GM21528 (cell line): ENCODE measurements at regions not wholly inside any gene's neighbourhood (a gene's known extent, or its start where the extent isn't known, plus 50 kb on each side); places are given as distances from the start of the nearest gene placed in this dataset.
"Not testable (repeated sequence)": the region's sequence is repeated elsewhere in the genome, so short reads cannot be mapped to it uniquely, and the experiment has no call there.

ENCODE experiments used
- ATAC-seq: cut with Tn5 transposase; IDR thresholded peaks from one replicate; pipeline ENCODE4 v1.9.1; 2021; ENCODE audit warnings: mild to moderate bottlenecking, moderate library complexity; ENCODE audit not compliant: unreplicated experiment, low FRiP score

DNA sequence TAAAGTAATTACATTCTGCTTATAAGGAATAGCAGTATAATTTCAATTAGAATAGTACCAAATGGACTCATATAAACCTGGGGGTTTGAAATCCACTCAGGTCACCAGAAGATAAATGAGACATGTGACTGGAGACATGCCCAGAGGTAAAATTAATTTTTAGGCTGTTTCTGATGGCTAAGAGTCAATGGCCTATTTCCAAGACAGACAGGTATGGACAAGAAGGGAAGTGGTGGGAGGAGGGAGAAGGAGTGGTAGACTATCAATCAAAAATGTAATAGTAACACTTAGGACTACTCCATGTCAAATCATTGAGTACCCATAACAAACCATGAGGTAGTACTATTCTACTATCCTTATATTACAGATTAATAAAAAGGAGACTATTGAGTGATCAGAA lies 544.0 kb downstream of the GALC start:
- ATAC-seq, result no peak

DNA sequence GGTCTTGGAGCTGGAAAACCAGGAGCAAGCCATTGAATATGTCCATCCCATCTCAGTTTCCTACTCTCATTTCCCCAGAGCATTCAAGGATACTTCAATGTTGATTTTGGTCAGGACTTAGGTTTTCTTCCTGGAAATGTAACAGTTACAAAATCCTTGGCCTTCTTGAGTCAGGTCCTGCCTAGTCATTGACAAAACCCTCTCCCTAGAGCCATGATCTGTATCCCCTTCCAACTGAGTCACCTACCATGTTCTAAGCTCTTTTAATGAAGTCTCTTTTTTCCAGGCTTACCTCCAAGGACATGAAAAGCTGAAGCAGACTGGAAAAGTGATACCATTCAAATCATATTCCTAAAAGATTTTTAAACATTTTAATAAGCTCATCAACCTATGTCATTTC lies 549.2 kb downstream of the GALC start:
- no peak for ATAC-seq

DNA sequence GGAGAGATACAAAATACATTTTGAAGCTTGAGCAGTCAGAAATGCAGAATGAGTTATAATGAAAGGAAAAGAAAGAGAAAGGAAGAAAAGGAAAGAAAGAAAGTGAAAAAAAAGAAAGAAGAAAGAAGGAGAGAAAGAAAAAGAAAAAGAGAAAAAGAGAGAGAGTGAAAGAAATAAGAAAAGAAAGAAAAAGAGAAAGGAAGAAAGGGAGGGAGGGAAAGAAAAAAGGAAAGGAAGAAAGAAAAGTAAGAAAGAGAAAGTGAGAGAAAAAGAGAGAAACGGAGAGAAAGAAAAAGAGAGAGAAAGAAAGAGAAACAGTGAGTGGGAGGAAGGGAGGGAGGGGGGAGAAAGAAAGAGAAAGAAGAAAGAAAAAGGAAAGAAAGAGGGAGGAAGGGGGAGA lies 549.9 kb downstream of the GALC start:
- ATAC-seq, result no peak

DNA sequence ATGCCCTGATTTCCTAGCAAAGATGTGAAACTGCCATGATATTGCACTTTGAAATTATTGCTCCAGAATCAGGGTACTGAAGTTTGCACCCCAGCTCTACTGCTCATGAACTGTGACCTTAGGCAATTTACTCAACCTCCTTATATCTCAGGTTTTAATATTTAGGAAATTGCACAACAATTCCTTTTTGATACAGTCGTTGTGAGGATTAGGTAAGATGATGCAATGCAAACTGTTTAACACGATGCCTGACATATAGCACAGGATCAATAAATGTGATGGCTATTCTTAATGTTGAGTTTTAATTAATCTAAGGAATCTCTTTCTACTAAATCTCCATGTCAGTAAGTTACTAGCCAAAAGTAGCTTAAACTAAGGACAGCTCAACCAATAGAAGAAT lies 555.8 kb downstream of the GALC start:
- ATAC-seq, result no peak

DNA sequence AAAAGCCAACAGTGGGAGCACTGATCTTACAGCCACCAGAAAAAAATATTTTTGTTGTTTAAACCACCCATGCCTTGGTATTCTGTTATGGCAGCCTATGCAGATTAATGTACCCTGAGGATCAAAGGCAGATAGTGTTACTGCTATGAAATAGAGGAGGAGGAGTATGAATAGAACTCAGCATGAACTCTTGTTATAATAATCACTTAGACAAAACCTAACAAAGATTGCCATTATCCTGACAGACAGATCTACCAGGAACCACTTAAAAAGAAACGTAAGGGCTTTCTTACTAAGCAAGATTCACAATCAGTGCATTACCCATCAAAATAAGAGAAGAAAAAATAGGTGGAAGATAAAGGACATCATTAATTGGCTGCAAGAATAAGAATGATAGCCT lies 558.3 kb downstream of the GALC start:
- ATAC-seq, result no peak

DNA sequence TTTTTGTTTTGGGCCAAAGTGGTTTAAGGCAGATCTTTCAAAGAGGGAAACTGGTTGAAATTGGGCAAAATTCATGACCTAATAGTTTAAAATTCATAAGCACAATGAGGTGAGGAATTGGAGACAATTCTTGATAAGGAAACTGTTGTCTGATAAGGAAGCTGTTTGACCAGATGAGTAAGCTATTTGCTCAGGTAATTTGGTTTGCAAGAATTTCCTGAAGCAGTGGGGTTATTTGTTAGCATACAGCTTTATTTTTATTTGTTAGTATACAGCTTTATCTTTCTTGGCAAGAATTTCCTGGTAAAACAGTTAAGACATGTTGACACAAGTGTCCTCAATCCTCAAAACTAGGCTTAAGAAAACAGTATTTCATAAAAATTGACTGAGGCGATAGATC lies 559.0 kb downstream of the GALC start:
- ATAC-seq, result no peak

DNA sequence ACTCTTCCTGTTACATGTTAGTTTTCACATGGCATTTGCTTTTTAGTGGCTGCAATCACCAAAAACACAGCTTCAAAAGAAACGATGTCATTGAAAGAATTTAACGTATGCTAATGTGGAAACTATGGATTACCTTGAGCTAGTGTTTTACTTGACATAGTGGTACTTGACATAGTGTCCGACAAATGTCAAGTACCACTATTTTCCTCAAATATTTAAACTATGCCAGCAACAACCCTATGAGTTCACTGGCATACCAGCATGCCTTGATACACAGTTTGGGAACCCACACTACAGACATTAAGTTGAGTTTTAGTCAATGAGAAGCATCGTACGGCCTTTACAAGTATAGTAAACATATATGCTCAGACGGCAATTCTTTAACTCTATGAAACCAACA lies 560.3 kb downstream of the GALC start:
- ATAC-seq, result no peak

DNA sequence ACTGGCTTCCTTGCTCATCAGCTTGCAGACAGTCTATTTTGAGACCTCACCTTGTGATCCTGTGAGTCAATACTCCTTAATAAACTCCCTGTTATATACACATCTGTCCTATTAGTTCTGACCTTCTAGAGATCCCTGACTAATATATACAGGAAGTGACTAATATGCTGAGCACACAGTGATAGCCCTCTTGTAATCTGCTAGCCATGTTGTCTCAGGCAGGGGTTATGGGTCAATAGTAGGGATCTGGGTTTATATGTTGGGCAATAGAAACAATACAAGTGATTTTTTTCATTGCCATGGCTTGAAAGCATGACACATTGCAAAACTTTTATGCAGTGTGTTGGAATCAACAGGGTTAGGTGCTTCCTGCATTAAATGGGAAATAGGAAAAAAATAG lies 562.2 kb downstream of the GALC start:
- no peak for ATAC-seq

DNA sequence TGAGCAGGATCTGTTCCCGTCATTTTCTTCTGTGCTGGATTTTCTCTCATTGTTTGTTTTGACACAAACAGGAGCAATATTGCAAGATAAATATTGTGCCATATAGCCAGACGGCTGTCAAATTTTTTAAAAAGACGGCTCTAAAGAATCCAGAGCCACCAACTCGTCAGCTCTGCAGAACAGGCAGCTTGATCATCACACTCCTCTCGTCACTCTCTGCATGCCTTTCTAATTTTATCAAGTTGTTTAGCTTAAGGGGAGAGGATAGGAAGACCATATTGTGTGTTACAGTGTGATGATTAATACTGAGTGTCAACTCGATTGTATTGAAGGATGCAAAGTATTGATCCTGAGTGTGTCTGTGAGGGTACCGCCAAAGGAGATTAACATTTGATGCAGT lies 562.8 kb downstream of the GALC start:
- ATAC-seq, result no peak

DNA sequence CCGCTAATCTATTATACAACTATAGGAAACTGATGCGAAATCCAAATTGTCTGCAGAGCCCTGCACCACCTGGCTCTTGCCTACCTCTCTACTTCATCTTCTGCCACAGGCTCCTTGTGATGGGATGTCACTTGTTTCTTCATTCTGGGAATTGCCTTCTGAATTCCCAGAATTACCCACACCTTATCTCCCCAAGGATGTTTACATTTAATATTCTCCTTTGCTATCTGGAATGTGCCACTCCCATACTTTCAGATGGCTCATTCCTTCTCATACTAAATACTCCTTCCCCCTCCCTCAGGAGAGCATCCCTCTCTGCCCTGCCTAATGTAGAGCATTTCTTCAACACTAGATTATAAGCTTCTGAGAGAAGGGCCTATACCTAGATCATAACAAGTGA lies 573.1 kb downstream of the GALC start:
- no peak for ATAC-seq

DNA sequence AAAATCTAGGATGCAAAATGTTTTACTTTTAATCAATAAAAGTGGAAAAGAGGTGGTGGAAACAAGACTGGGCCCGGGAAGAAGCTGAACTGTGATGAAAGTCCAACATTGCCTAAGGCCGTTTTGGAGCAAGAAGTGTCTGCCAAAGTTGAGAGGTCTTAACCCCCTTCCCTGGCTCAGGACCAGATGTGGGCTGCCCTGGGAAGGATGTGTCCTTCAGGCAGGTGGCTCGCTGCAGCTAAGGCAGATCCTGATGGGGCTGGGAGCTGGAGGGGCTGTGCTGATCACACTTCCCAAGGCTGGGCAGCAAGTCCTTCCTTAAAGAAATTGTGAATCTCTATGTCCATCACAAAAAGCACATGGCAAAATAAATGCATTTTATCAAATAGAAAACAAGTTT lies 581.6 kb downstream of the GALC start:
- no peak for ATAC-seq

DNA sequence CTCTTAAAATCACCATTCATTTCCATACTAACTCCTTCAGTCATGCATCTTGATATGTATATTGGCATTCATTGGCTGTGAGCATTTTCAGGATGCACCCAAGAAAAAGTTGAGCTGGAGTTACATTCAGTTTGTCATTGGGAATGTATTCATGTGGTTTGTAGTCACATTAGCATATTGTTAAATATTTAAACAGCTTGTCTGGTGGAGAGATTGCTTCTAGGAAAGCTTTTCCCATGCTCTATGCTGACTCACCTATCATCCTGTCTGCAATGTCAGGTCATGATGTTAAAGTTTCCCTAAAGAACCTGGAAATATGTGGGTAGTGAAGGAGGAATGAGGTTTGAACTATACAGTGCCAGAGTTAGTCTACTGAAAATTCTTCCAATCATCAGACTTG lies 583.6 kb downstream of the GALC start:
- ATAC-seq, result no peak

DNA sequence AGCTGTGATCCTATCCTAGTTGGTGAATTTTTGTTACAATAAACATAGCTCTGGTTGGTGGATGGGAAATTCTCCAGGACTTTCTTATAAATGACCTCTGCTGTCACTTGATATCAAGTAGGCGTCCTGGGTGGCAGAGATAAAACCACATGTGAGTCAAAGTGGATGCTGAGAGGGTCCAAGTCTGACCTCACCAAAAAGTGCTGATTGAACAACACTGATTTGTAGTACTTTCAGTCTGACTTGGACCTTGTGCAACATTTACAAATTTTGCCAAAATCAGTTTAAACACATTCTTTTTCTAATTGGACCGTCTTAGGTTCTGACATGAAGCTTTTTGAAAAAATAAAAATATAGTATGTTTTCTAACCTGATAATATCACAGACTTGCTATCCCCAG lies 585.6 kb downstream of the GALC start:
- ATAC-seq, result no peak

DNA sequence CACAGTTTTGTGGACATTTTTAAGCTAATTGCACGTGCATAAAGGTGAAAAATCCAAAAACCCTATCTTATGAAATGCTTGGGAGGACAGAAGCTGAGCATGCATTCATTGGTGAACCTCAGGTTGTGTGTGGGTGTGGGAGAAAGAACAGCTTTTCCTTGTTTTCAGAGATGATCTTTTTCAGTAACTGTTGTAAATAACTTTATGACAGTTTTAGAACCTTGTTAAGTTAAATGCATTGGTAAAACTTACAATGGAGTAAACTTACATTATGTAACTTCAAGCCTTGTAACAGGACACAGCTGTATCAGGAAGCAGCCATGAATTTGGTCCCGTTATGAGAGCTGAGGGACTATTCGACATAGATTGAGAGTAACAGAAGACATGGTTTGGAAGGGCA lies 587.4 kb downstream of the GALC start:
- no peak for ATAC-seq

DNA sequence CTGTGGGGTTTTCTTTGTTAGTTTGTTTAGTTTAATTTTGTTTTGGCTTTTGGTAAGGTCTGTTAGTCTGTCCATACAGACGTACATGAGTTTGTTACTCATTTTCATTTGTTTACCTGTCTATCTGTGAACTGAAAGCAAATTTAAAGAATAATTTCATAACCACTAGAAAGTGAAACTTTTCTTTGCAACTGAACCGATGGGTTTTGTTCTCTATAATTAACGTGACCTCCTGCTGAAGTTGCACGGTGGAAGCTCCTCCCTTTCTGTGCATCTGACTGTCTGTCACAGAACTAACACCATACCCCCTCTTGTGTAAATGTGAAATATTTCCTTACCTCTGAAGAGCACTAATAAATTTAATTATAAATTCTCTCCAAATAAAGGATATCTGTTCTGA lies 595.5 kb downstream of the GALC start:
- ATAC-seq, result no peak

DNA sequence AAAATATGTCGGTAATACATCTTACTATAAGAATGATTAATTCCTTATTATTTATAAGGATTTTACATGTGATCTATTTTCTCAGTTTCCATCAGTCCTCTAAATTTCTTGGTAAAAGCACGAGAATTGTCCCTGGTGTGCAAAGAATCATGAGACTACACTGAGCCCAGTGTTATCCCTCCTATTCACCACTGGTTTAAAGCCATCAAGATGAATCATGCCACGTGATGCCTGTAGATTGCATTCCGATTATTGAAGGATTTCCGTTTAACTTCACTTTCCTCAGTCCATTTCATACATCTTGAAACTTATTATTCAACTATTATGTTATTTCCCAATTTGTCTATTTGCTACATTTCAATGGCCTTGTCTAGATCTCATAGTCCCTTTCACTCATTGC lies 601.9 kb downstream of the GALC start:
- no peak for ATAC-seq

DNA sequence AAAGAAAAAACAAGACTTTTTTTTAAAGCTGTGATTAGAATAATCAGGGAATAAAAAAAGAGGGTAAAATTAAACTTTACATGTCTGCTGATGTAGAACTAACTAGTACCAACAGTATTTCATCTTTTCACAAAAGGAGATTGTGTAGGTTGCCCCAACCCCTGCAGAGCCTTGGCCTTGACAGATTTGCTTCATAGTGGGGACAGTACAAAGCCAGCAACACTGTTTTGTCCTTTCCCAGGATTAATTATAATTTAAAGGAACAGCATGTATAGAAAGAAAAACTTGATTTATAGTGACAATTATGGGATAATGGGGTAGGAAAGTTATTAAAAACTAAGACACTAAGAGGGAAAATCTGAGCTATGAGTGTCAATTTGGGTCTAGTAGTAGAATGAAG lies 604.0 kb downstream of the GALC start:
- no peak for ATAC-seq

DNA sequence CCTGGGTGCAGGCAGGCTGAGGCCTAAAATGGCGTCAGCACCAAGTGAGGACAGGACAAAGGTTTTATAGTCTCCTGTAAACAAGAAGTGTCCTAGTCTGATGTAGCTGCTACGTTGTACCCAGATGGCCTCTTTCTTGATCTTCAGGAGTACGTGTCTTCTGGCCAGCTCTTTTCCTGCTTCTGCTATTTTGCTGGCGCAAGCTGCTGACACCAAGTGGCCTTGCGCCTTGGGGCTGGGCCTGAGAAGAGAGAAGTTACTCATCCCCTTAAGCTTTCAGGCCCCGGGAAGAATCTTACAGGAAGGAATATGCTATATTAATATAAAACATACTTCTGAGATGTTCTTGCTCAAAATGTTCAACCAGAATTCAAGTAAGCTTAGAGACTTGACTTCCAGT lies 605.2 kb downstream of the GALC start:
- no peak for ATAC-seq

DNA sequence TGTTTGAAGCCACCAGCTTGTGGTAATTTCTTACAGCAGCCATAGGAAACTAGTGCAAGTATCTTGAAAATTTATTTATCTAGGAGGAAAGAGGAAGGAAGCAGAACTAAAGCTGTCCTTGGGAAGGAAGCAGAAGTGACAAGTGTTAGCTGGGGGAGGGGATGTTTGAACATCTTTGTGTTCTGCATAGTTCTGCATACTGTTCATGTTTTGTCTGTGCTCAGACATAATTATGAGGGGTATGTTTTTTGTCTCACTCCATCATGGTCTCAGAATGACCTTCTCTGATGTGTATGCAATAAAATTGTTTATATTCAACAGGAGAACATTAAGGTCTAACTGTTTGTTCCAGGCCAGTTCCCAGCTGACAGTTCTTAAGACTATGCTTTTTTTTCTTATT lies 606.5 kb downstream of the GALC start:
- no peak for ATAC-seq

DNA sequence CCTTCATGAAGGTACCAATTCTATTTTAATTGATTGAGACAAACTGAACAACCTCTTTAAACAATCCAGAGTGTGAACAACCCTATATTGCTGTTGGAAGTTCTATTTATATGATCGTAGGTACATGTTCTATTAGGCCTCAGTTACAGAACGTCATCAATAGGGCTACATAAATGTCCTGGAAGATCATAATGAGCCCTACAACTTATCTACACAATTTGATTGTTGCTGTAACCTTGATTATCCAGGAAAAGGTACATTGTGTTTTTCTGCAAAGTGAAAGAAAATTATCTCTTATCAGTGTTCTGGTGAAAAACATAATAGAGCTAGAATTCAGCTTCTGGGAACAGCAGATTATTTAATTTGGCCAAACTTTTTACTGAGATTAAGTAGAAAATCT lies 612.9 kb downstream of the GALC start:
- no peak for ATAC-seq

DNA sequence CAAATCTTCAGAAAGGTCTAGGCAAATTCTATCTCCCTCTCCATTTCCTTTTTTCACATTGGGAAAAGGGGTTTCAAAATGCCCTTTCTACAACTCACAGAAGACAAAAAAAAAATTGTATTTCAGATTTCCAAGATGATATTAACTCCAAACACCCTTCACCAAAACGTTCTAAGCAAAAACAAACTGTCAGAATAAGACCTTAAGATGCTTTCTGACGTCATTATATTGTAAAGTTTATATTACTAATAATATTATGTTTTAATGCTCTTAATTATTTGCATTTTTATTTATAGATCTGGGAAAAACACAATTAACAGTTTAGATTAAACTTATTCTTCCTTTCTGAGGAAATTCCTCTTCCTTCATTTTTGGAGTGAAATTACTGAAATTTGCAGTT lies 624.2 kb downstream of the GALC start:
- ATAC-seq, result no peak

DNA sequence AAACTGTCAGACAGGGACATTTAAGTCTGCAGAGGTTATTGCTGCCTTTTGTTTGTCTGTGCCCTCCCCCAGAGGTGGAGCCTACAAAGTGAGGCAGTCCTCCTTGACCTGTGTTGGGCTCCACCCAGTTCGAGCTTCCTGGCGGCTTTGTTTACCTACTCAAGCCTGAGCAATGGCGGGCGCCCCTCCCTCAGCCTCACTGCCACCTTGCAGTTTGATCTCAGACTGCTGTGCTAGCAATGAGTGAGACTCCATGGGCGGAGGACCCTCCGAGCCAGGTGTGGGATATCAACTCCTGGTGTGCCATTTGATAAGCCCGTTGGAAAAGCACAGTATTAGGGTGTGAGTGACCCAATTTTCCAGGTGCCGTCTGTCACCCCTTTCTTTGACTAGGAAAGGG lies 632.7 kb downstream of the GALC start:
- ATAC-seq, result not testable (repeated sequence)

DNA sequence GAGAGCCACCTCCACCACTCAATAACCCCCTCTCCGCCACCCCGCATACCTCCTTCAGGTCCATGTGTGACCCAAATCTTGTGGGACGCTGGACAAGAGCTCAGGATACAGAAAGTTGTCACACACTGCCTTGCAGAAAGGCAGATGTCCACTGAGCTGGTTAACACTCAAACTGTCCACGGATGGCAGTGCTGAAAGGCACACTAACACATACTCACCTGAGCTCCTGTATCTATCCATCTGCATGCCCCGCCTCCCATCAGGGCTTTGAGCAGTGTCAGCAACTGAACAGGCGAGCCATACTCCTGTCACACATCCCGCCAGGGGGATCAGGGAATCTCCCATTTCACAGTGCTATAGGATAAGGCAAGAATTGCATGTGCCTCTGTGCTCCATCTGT lies 642.0 kb downstream of the GALC start:
- ATAC-seq, result no peak

DNA sequence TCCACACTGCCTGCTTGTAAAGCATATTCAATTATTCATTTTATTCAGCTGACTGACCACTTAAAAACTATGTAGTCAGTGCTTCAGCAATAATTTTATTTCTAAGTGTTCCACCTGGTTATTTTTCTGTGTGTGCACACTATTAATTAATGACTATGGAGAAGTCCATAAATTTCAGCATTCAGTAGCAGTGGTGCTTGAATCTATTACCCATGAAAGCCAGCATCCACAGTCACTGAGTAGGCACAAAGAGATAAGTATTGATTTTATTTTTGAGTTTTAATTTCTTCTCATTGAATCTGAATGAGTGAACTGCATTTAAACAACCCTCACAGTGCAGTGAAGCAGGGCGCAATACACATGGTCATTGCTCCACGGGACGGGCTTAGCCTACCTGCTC lies 643.1 kb downstream of the GALC start:
- ATAC-seq, result no peak
